ENCODE measurements at regions not wholly inside any gene's neighbourhood (a gene's known extent, or its start where the extent isn't known, plus 50 kb on each side); places are given as distances from the start of the nearest gene placed in this dataset.

DNA sequence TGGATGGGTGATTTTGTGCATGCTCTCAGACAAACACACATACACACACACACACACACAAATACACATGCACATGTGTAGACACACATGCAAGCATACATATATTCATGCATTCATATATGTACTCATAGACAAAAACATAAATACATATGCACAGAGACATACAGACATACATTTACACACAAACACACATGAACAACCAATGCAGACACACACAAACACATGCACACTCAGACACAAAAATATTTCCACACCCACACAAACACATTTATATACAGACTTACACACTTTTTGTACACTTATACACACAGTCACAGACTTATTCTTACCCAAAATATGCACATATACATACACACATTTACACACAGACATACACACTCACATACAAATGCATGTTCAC, 94.9 kb upstream of the NKX2-2 start:
- no peak for TF ChIP-seq TAF1 (IDR thresholded peaks at IDR 0.05; ENCODE audit: low read depth)
- TF ChIP-seq, protein P1, sequence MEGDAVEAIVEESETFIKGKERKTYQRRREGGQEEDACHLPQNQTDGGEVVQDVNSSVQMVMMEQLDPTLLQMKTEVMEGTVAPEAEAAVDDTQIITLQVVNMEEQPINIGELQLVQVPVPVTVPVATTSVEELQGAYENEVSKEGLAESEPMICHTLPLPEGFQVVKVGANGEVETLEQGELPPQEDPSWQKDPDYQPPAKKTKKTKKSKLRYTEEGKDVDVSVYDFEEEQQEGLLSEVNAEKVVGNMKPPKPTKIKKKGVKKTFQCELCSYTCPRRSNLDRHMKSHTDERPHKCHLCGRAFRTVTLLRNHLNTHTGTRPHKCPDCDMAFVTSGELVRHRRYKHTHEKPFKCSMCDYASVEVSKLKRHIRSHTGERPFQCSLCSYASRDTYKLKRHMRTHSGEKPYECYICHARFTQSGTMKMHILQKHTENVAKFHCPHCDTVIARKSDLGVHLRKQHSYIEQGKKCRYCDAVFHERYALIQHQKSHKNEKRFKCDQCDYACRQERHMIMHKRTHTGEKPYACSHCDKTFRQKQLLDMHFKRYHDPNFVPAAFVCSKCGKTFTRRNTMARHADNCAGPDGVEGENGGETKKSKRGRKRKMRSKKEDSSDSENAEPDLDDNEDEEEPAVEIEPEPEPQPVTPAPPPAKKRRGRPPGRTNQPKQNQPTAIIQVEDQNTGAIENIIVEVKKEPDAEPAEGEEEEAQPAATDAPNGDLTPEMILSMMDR (IDR thresholded peaks at IDR 0.05; ENCODE audit: poor library complexity, severe bottlenecking) = no peak
- TF ChIP-seq EP300 (conservative IDR thresholded peaks at IDR 0.05; ENCODE audit: poor library complexity, severe bottlenecking) = no peak
- TF ChIP-seq SMC3 (conservative IDR thresholded peaks at IDR 0.05; ENCODE audit: poor library complexity) = no peak
- no peak for TF ChIP-seq POLR2AphosphoS5 (IDR thresholded peaks at IDR 0.05)
- TF ChIP-seq, protein P2, sequence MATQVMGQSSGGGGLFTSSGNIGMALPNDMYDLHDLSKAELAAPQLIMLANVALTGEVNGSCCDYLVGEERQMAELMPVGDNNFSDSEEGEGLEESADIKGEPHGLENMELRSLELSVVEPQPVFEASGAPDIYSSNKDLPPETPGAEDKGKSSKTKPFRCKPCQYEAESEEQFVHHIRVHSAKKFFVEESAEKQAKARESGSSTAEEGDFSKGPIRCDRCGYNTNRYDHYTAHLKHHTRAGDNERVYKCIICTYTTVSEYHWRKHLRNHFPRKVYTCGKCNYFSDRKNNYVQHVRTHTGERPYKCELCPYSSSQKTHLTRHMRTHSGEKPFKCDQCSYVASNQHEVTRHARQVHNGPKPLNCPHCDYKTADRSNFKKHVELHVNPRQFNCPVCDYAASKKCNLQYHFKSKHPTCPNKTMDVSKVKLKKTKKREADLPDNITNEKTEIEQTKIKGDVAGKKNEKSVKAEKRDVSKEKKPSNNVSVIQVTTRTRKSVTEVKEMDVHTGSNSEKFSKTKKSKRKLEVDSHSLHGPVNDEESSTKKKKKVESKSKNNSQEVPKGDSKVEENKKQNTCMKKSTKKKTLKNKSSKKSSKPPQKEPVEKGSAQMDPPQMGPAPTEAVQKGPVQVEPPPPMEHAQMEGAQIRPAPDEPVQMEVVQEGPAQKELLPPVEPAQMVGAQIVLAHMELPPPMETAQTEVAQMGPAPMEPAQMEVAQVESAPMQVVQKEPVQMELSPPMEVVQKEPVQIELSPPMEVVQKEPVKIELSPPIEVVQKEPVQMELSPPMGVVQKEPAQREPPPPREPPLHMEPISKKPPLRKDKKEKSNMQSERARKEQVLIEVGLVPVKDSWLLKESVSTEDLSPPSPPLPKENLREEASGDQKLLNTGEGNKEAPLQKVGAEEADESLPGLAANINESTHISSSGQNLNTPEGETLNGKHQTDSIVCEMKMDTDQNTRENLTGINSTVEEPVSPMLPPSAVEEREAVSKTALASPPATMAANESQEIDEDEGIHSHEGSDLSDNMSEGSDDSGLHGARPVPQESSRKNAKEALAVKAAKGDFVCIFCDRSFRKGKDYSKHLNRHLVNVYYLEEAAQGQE (IDR thresholded peaks at IDR 0.05; ENCODE audit: borderline replicate concordance) = no peak

Measured in neural cell (in vitro differentiated cells).